GM18870 (cell line): ENCODE measurements at regions not wholly inside any gene's neighbourhood (a gene's known extent, or its start where the extent isn't known, plus 50 kb on each side); places are given as distances from the start of the nearest gene placed in this dataset.

Source experiments
- ATAC-seq: cut with Tn5 transposase; IDR thresholded peaks from one replicate; pipeline ENCODE4 v1.9.1; 2021; ENCODE audit warnings: moderate library complexity; ENCODE audit not compliant: unreplicated experiment

GRCh38 chr20:19073584-19074218 is 138.7 kb upstream of the SLC24A3 start:
- no peak for ATAC-seq

- no peak for ATAC-seq
Observed at GRCh38 chr20:19074356-19074755, 138.1 kb upstream of the SLC24A3 start.

GRCh38 chr20:19074828-19075516 is 137.5 kb upstream of the SLC24A3 start:
- ATAC-seq, result peak; percentile 46

GRCh38 chr20:19077370-19078220 is 134.8 kb upstream of the SLC24A3 start:
- ATAC-seq, result no peak

- no peak for ATAC-seq
Observed at GRCh38 chr20:19078448-19079373, 133.7 kb upstream of the SLC24A3 start.

GRCh38 chr20:19079536-19080299 is 132.7 kb upstream of the SLC24A3 start:
- no peak for ATAC-seq

- ATAC-seq, result no peak
Observed at GRCh38 chr20:19081937-19082336, 130.5 kb upstream of the SLC24A3 start.

- ATAC-seq, result no peak
Observed at GRCh38 chr20:19083136-19083621, 129.3 kb upstream of the SLC24A3 start.

GRCh38 chr20:19090332-19090731 is 122.1 kb upstream of the SLC24A3 start:
- no peak for ATAC-seq

- ATAC-seq, result no peak
Observed at GRCh38 chr20:19094959-19095541, 117.4 kb upstream of the SLC24A3 start.

GRCh38 chr20:19095762-19096161 is 116.7 kb upstream of the SLC24A3 start:
- ATAC-seq, result no peak

- no peak for ATAC-seq
Observed at GRCh38 chr20:19096843-19097242, 115.6 kb upstream of the SLC24A3 start.

GRCh38 chr20:19098117-19098516 is 114.3 kb upstream of the SLC24A3 start:
- ATAC-seq, result no peak

- no peak for ATAC-seq
Observed at GRCh38 chr20:19098806-19099578, 113.5 kb upstream of the SLC24A3 start.

GRCh38 chr20:19099596-19100545 is 112.6 kb upstream of the SLC24A3 start:
- ATAC-seq, result no peak

GRCh38 chr20:19100975-19101374 is 111.5 kb upstream of the SLC24A3 start:
- ATAC-seq, result no peak

GRCh38 chr20:19104186-19104585 is 108.3 kb upstream of the SLC24A3 start:
- no peak for ATAC-seq

- ATAC-seq, result no peak
Observed at GRCh38 chr20:19108155-19108554, 104.3 kb upstream of the SLC24A3 start.
